A549 (cell line): ENCODE measurements at regions not wholly inside any gene's neighbourhood (a gene's known extent, or its start where the extent isn't known, plus 50 kb on each side); places are given as distances from the start of the nearest gene placed in this dataset.

Experiments
- ATAC-seq, 2 experiments: fragments of 200-7000 bp in 1 of 2; fragments of >200 bp in 1 of 2; cut with Nextera tagmentation in 1 of 2; cut with Tn5 transposase in 1 of 2; 3 replicates each; pipeline versions ENCODE4 v1.8.0 to v1.9.1; 2018 to 2020; ENCODE audit warnings: mild to moderate bottlenecking in 1 of 2, moderate library complexity in 1 of 2
- CTCF ChIA-PET: fragments of 300-600 bp; sonication (Branson Sonifier 250); formaldehyde crosslinking; extraction: SDS; loops from one replicate; lab custom pipeline; 2021; ENCODE audit warnings: antibody characterized with exemption, inconsistent platforms; lab: Yijun Ruan, JAX
- POLR2A ChIA-PET: fragments of 350-600 bp; formaldehyde crosslinking; extraction: SDS; loops from one replicate; lab custom pipeline; 2021; ENCODE audit warnings: antibody characterized with exemption, inconsistent platforms; lab: Yijun Ruan, JAX
- DNase-seq, 2 experiments: peaks; one replicate each; pipeline versions ENCODE4 v3.0.0 to v3.0.0-alpha.2; 2011 to 2016; ENCODE audit warnings: low read depth in 1 of 2, low spot score in 1 of 2
- FAIRE-seq: peaks from 2 replicates; lab custom pipeline; 2011; peaks lifted over from hg19 to GRCh38; lab: Jason Lieb, UNC
- H3K27ac ChIP-seq, 2 experiments: fragments of >200 bp; sonication (Bioruptor Twin); formaldehyde crosslinking; 3 replicates each; pipeline ENCODE4 v1.5.1; 2016 to 2017
- H3K4me1 ChIP-seq: fragments of >200 bp; sonication (Bioruptor Twin); formaldehyde crosslinking; 3 replicates; pipeline ENCODE4 v1.6.1; 2016
- H3K4me2 ChIP-seq: fragments of >200 bp; sonication (Bioruptor Twin); formaldehyde crosslinking; 3 replicates; pipeline ENCODE4 v1.6.1; 2016
- H3K4me3 ChIP-seq: fragments of >200 bp; sonication (Bioruptor Twin); formaldehyde crosslinking; 3 replicates; pipeline ENCODE4 v1.5.1; 2016
- H3K9me3 ChIP-seq: fragments of >200 bp; sonication (Bioruptor Twin); formaldehyde crosslinking; 3 replicates; pipeline ENCODE4 v1.6.1; 2016
- CBX8 ChIP-seq: fragments of 200-600 bp; sonication (generic); IDR thresholded peaks from 2 replicates; pipeline ENCODE4 v1.6.1; 2016
- CHD2 ChIP-seq: fragments of 150-350 bp; IDR thresholded peaks from 2 replicates; pipeline ENCODE4 v1.6.1; 2014; ENCODE audit warnings: low read length; ENCODE audit not compliant: partially characterized antibody
- CHD4 ChIP-seq: fragments of 200-600 bp; sonication (generic); IDR thresholded peaks from 2 replicates; pipeline ENCODE4 v1.6.1; 2016; ENCODE audit warnings: antibody characterized with exemption, mild to moderate bottlenecking, borderline replicate concordance
- ESRRA ChIP-seq: fragments of 150-350 bp; IDR thresholded peaks from 2 replicates; pipeline ENCODE4 v1.6.1; 2014; ENCODE audit warnings: mild to moderate bottlenecking, low read length, borderline replicate concordance
- FOSB ChIP-seq: fragments of 250-450 bp; sonication (Bioruptor Pico); IDR thresholded peaks from 2 replicates; pipeline ENCODE4 v1.5.0; 2020; ENCODE audit warnings: mild to moderate bottlenecking, moderate library complexity
- FOSL2 ChIP-seq, 2 experiments: fragments of 450-650 bp in 1 of 2; fragments of >200 bp in 1 of 2; sonication (Bioruptor Twin) in 1 of 2; formaldehyde crosslinking; IDR thresholded peaks; 2 replicates each; pipeline versions ENCODE4 v1.5.0 to v1.6.1; 2016 to 2020; ENCODE audit warnings: mild to moderate bottlenecking in 1 of 2, moderate library complexity in 1 of 2
- HDAC2 ChIP-seq: fragments of 200-600 bp; sonication (generic); IDR thresholded peaks from 2 replicates; pipeline ENCODE4 v1.6.1; 2016
- HOXB13 ChIP-seq: fragments of 250-450 bp; sonication (Bioruptor Pico); IDR thresholded peaks from 2 replicates; pipeline ENCODE4 v1.5.0; 2020; ENCODE audit warnings: low read depth, mild to moderate bottlenecking, moderate library complexity
- HOXB5 ChIP-seq: fragments of 250-450 bp; sonication (Bioruptor Pico); IDR thresholded peaks from 2 replicates; pipeline ENCODE4 v1.5.0; 2020; ENCODE audit warnings: mild to moderate bottlenecking, moderate library complexity
- JUNB ChIP-seq: fragments of >200 bp; sonication (Bioruptor Twin); formaldehyde crosslinking; IDR thresholded peaks from 2 replicates; pipeline ENCODE4 v1.6.1; 2016
- KDM1A ChIP-seq: fragments of 200-600 bp; sonication (generic); IDR thresholded peaks from 2 replicates; pipeline ENCODE4 v1.6.1; 2016; ENCODE audit warnings: low read depth, mild to moderate bottlenecking
- KDM5A ChIP-seq: fragments of 200-600 bp; sonication (generic); IDR thresholded peaks from 2 replicates; pipeline ENCODE4 v1.6.1; 2016; ENCODE audit warnings: antibody characterized with exemption, mild to moderate bottlenecking
- MAFK ChIP-seq: fragments of 450-650 bp; IDR thresholded peaks from 2 replicates; pipeline ENCODE4 v1.6.1; 2014; ENCODE audit not compliant: partially characterized antibody
- NFE2L2 ChIP-seq: fragments of 150-350 bp; conservative IDR thresholded peaks from 2 replicates; pipeline ENCODE4 v1.6.1; 2014; ENCODE audit warnings: low read length
- NR3C1 ChIP-seq: fragments of >200 bp; sonication (Bioruptor Twin); formaldehyde crosslinking; IDR thresholded peaks from 3 replicates; pipeline ENCODE4 v1.6.1; 2017
- PBX3 ChIP-seq: IDR thresholded peaks from 2 replicates; pipeline ENCODE4 v1.6.1; 2012
- PHF8 ChIP-seq: fragments of 200-600 bp; sonication (generic); IDR thresholded peaks from 2 replicates; pipeline ENCODE4 v1.6.1; 2016; ENCODE audit warnings: low read depth, mild to moderate bottlenecking, antibody characterized with exemption, moderate library complexity, borderline replicate concordance
- POLR2A ChIP-seq: IDR thresholded peaks from 2 replicates; pipeline ENCODE4 v1.6.1; 2012; ENCODE audit warnings: mild to moderate bottlenecking, low read length
- RARB ChIP-seq: fragments of 250-450 bp; sonication (Bioruptor Pico); IDR thresholded peaks from 2 replicates; pipeline ENCODE4 v1.8.0; 2021; ENCODE audit warnings: mild to moderate bottlenecking, moderate library complexity
- RCOR1 ChIP-seq: fragments of 150-350 bp; IDR thresholded peaks from 2 replicates; pipeline ENCODE4 v1.6.1; 2014; ENCODE audit warnings: antibody characterized with exemption, low read length, low read depth
- RNF2 ChIP-seq: fragments of 200-600 bp; sonication (generic); IDR thresholded peaks from 2 replicates; pipeline ENCODE4 v1.6.1; 2016; ENCODE audit warnings: low read depth, mild to moderate bottlenecking, antibody characterized with exemption, moderate library complexity, borderline replicate concordance
- SMC3 ChIP-seq: fragments of >200 bp; sonication (Bioruptor Twin); formaldehyde crosslinking; IDR thresholded peaks from 3 replicates; pipeline ENCODE4 v1.6.1; 2018; ENCODE audit warnings: inconsistent platforms
- ZFP36 ChIP-seq: fragments of 450-650 bp; IDR thresholded peaks from 2 replicates; pipeline ENCODE4 v1.6.1; 2014; ENCODE audit warnings: borderline replicate concordance; ENCODE audit not compliant: partially characterized antibody
- ZNF302 ChIP-seq: fragments of 250-450 bp; sonication (Bioruptor Pico); IDR thresholded peaks from 2 replicates; pipeline ENCODE4 v1.9.0; 2021; ENCODE audit warnings: inconsistent platforms, mild to moderate bottlenecking, moderate library complexity
- WGBS: methylation state at CpG from one replicate; pipeline ENCODE4 v1.1.6; 2017; ENCODE audit errors: missing lambda C conversion rate; 5-methylcytosine and 5-hydroxymethylcytosine counted together
- TF ChIP-seq, protein P1 (sequence below): fragments of 150-350 bp; IDR thresholded peaks from 2 replicates; pipeline ENCODE4 v1.6.1; 2014; ENCODE audit warnings: low read depth, mild to moderate bottlenecking, low read length
- TF ChIP-seq, protein P2 (sequence below): fragments of 250-450 bp; sonication (Bioruptor Pico); IDR thresholded peaks from 2 replicates; pipeline ENCODE4 v1.5.0; 2020; ENCODE audit warnings: low read depth, mild to moderate bottlenecking, moderate library complexity
- TF ChIP-seq, protein P3 (sequence below): fragments of 200-600 bp; sonication (generic); IDR thresholded peaks from 2 replicates; pipeline ENCODE4 v1.6.1; 2016; ENCODE audit warnings: antibody characterized with exemption, mild to moderate bottlenecking, moderate library complexity

DNA sequence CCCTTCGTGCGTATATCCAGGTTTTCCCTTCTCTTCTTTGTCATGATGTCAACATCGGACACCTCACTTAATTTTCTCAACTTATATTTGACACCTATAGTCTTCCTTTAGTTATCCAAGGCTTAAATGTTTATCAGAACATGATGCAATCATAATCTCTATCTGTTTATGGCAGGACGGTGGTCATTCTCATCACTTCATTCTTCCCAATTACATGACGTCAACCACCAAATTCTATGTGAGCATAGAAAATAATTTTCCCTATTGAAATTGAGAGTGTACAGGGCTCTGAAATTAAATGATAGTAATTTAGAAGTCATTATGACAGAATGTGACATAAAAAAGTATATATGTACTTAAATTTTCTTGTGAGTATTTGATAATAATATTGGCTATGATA is 345.4 kb downstream of the CDH9 start:
- FAIRE-seq: no peak
- 61% methylated on average over 5 of the region's 5 CpGs for WGBS

GRCh38 chr5:26691486-26691885 is 346.9 kb downstream of the CDH9 start:
- Histone ChIP-seq H3K4me2 (no peak overlapping the region), H3K4me3 (no peak overlapping the region), H3K4me1 (no peaks in the 10 kb centered on the region), H3K9me3 (no peaks in the 10 kb centered on the region), H3K27ac (no peak overlapping the region)
- DNase-seq: no peak
- ChIA-PET CTCF (interaction anchor here (0.6 kb wide), 1 partner anchor 640 kb away, joined by 4 read pairs; no protein-coding TSS in a partner anchor), POLR2A (no interaction called here)
- FAIRE-seq: no peak
- ATAC-seq: no peak
- no peak for TF ChIP-seq ZFP36
- no peak for TF ChIP-seq CBX8
- no peak for TF ChIP-seq CHD2
- no peak for TF ChIP-seq FOSL2 (IDR thresholded peaks at IDR 0.05)
- TF ChIP-seq FOSL2 (CRISPR knock-in tag; IDR thresholded peaks at IDR 0.05): no peak

More for the DNA sequence above, 345.4 kb downstream of the CDH9 start:
- ChIA-PET POLR2A (no interaction called here), CTCF (interaction anchor here (0.9 kb wide), 1 partner anchor 8 kb away, joined by 6 read pairs; no protein-coding TSS in a partner anchor)
- Histone ChIP-seq H3K4me1 (no peaks in the 10 kb centered on the region), H3K4me2 (no peak overlapping the region), H3K9me3 (no peaks in the 10 kb centered on the region), H3K4me3 (no peak overlapping the region), H3K27ac (no peak overlapping the region)
- ATAC-seq (no peak), DNase-seq (no peak)
- TF ChIP-seq ESRRA (no peak), FOSL2 (IDR thresholded peaks at IDR 0.05) (no peak), FOSL2 (CRISPR knock-in tag; IDR thresholded peaks at IDR 0.05) (no peak), HDAC2 (no peak), KDM1A (no peak), NFE2L2 (no peak), ZFP36 (no peak), FOSB (no peak), CHD4 (no peak)
- TF ChIP-seq, protein P1, sequence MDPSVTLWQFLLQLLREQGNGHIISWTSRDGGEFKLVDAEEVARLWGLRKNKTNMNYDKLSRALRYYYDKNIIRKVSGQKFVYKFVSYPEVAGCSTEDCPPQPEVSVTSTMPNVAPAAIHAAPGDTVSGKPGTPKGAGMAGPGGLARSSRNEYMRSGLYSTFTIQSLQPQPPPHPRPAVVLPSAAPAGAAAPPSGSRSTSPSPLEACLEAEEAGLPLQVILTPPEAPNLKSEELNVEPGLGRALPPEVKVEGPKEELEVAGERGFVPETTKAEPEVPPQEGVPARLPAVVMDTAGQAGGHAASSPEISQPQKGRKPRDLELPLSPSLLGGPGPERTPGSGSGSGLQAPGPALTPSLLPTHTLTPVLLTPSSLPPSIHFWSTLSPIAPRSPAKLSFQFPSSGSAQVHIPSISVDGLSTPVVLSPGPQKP: no peak

- TF ChIP-seq RARB (CRISPR knock-in tag) (no peak), HOXB13 (CRISPR knock-in tag) (no peak), JUNB (no peak), POLR2A (no peak), KDM1A (no peak), RNF2 (no peak), ESRRA (no peak), PBX3 (no peak), ZFP36 (no peak), HOXB5 (no peak), ZNF302 (no peak)
- TF ChIP-seq, all 56 proteins: peak for 0
- Histone ChIP-seq H3K9me3 (no peaks in the 10 kb centered on the region), H3K4me1 (no peaks in the 10 kb centered on the region), H3K27ac (no peak overlapping the region), H3K4me3 (no peak overlapping the region), H3K4me2 (no peak overlapping the region)
- DNase-seq: no peak
- POLR2A ChIA-PET: no interaction called here
- ATAC-seq: no peak
- FAIRE-seq: no peak
- CTCF ChIA-PET: no interaction called here
- WGBS: 13% methylated on average over 1 of the region's 1 CpG
Observed at GRCh38 chr5:26690511-26690910, 347.9 kb downstream of the CDH9 start.

GRCh38 chr5:26681861-26682260 is 356.5 kb downstream of the CDH9 start:
- no peaks in the 10 kb centered on the region for H3K9me3 ChIP-seq
- H3K27ac ChIP-seq: no peak overlapping the region
- ChIA-PET CTCF (no interaction called here), POLR2A (no interaction called here)
- H3K4me1 ChIP-seq: no peaks in the 10 kb centered on the region
- DNase-seq (no peak), ATAC-seq (no peak), FAIRE-seq (no peak)
- no peak overlapping the region for H3K4me2 ChIP-seq
- WGBS: 45% methylated on average over 1 of the region's 1 CpG
- no peak overlapping the region for H3K4me3 ChIP-seq
- TF ChIP-seq, protein P2, sequence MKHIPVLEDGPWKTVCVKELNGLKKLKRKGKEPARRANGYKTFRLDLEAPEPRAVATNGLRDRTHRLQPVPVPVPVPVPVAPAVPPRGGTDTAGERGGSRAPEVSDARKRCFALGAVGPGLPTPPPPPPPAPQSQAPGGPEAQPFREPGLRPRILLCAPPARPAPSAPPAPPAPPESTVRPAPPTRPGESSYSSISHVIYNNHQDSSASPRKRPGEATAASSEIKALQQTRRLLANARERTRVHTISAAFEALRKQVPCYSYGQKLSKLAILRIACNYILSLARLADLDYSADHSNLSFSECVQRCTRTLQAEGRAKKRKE (CRISPR knock-in tag): no peak
- TF ChIP-seq RCOR1 (no peak), JUNB (no peak), MAFK (no peak), HOXB13 (CRISPR knock-in tag) (no peak), NR3C1 (no peak), PHF8 (no peak), SMC3 (no peak), KDM5A (no peak), CBX8 (no peak), HDAC2 (no peak)
- TF ChIP-seq, protein P3, sequence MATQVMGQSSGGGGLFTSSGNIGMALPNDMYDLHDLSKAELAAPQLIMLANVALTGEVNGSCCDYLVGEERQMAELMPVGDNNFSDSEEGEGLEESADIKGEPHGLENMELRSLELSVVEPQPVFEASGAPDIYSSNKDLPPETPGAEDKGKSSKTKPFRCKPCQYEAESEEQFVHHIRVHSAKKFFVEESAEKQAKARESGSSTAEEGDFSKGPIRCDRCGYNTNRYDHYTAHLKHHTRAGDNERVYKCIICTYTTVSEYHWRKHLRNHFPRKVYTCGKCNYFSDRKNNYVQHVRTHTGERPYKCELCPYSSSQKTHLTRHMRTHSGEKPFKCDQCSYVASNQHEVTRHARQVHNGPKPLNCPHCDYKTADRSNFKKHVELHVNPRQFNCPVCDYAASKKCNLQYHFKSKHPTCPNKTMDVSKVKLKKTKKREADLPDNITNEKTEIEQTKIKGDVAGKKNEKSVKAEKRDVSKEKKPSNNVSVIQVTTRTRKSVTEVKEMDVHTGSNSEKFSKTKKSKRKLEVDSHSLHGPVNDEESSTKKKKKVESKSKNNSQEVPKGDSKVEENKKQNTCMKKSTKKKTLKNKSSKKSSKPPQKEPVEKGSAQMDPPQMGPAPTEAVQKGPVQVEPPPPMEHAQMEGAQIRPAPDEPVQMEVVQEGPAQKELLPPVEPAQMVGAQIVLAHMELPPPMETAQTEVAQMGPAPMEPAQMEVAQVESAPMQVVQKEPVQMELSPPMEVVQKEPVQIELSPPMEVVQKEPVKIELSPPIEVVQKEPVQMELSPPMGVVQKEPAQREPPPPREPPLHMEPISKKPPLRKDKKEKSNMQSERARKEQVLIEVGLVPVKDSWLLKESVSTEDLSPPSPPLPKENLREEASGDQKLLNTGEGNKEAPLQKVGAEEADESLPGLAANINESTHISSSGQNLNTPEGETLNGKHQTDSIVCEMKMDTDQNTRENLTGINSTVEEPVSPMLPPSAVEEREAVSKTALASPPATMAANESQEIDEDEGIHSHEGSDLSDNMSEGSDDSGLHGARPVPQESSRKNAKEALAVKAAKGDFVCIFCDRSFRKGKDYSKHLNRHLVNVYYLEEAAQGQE: no peak
